ENCODE measurements at regions not wholly inside any gene's neighbourhood (a gene's known extent, or its start where the extent isn't known, plus 50 kb on each side); places are given as distances from the start of the nearest gene placed in this dataset.

- TF ChIP-seq CTCF (IDR thresholded peaks at IDR 0.05) (no peak), POLR2A (IDR thresholded peaks at IDR 0.05) (no peak)
These were observed 352.4 kb downstream of the SOCS6 start for GRCh38 chr18:70641156-70641775.
